GM19397 (cell line): ENCODE measurements at regions not wholly inside any gene's neighbourhood (a gene's known extent, or its start where the extent isn't known, plus 50 kb on each side); places are given as distances from the start of the nearest gene placed in this dataset.
"Not testable (repeated sequence)": the region's sequence is repeated elsewhere in the genome, so short reads cannot be mapped to it uniquely, and the experiment has no call there.

ENCODE experiments used
- ATAC-seq: cut with Tn5 transposase; IDR thresholded peaks from one replicate; pipeline ENCODE4 v1.9.1; 2021; ENCODE audit warnings: mild to moderate bottlenecking, moderate library complexity; ENCODE audit not compliant: unreplicated experiment

GRCh38 chr6:112636650-112637262 is 289.6 kb downstream of the RFPL4B start:
- ATAC-seq: no peak

- ATAC-seq: no peak
These were observed 292.3 kb downstream of the RFPL4B start for GRCh38 chr6:112639391-112639831.

DNA sequence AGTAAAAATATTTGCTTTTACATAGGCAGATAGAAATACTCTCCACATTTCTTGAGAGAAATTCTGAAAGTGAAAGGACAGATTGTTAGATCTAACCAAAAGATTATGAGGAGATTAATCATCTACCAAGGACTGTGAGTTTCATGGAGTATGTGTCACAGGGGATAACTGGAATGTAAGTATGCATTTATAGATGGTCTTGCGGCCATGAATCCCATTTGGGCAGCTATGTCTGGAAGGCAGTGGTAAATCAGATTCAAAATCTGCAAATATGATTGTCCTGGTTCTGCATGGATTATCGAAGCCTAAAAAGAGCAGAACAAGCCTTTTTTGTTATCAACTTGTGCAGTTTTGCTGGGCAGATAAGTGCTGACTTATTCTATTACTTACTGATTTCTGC is 293.8 kb downstream of the RFPL4B start:
- no peak for ATAC-seq

- no peak for ATAC-seq
These were observed 302.7 kb downstream of the RFPL4B start for GRCh38 chr6:112649853-112650252.

DNA sequence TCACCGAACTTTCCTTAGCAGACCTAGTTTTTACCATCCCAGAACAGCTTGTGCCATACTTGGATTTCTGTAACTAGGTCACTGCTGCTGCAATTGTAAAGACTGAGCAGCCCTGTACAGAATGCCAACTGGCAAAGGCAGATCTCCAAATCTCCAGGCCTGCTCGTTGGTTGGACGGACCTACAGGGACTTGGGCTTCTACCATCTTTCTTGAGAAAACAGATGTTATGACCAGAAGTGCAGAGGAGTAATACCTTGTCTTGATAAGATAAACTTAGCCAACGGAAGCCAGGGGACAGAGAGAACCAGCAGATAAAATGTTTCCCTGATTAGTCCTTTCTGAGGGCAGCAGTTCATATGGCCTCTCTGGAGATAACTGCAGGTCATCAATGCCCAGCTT is 304.1 kb downstream of the RFPL4B start:
- no peak for ATAC-seq

DNA sequence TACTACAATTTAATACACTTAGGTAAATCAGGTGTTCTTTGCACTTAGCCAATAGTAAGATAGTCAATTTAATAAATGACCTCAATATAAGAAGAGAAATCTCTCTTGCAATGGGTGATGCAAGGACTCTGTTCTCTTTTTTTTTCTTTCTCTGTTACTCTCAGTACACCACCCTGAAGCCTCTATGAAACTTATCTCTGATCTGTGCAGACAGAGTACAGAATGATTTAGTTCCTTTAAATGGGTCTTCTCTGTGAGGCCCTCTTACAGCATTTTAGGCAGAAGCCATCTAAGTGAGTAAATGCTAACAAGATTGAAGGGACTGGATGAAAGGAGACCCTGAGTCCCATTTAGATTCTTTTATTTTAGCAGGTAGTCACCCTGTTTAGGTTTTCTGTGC is 312.8 kb downstream of the RFPL4B start:
- no peak for ATAC-seq

- ATAC-seq: no peak
These were observed 313.5 kb downstream of the RFPL4B start for GRCh38 chr6:112660626-112661025.

DNA sequence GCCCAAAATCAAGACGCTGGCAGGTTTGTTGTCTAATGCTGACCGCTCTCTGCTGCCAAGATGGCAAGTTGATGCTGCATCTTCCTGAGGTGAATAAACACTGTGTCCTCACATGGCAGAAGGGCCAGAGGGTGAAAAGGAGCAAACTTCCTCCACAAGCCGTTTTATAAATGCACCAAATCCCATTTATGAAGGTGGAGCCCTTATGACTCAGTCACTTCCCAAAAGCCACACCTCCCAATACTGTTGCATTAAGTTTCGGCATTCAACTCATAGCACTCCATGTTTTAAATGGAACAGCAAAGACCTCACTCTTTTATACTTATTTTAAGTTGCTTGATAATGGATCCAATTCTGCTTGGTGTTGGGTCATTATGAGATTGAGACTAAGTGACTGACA is 316.6 kb downstream of the RFPL4B start:
- ATAC-seq: no peak

DNA sequence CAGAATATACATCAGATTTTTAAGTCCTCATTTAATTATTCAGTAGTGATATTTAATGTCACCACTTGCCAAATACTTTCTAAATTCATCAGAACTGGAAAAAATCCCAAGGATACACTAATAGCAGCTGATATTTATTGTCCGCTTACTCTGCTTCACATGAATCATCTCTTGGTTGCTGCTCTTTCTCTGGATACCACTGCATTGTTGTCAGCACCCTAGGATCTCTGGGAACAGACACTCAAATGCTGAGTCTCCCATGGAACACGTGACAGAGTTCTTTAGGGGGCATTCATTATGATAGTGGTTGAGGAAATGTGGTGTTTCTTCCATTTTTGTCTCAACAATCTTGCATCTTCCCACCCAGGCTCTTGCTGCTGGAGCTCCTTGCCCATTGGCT is 318.0 kb downstream of the RFPL4B start:
- no peak for ATAC-seq

GRCh38 chr6:112665815-112666214 is 318.7 kb downstream of the RFPL4B start:
- ATAC-seq: no peak

- no peak for ATAC-seq
These were observed 320.3 kb downstream of the RFPL4B start for GRCh38 chr6:112667427-112667826.

- no peak for ATAC-seq
These were observed 333.0 kb downstream of the RFPL4B start for GRCh38 chr6:112680091-112680490.

DNA sequence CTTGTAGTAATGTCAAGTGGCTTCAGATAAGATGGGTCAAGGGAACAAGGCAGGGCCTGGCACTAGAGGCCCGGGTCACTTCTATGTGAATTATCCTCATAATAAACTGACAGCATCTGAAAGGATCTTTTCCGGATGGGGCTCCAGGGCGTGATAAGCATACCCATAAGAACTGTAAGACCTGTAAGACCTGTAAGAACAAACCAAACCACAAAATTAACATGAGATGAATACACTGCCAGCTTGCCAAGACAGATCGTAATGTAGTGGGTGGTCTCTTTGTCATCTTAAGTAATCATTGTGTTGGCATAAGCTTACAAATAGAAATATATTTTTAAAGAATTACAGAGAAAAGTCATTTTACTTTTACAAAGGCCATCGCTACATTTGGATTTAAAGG is 334.9 kb downstream of the RFPL4B start:
- ATAC-seq: no peak

DNA sequence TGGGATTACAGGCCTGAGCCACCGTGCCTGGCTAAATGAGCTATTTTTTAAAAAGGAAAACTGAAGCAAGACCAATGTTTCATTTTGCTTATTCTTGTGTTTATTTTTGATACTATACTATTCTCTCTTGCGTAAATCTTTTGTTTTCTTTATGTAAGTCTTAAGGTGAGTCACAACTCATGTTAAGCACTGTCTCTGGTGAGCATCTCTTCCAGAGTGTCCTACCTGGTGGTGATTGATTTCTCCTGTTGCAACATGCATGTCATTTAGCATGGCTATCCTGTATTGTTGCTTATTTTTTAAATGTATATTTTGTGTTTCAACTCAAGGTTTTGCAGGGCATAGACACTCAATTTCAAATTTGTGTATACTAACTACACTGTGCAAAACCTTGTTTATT is 336.0 kb downstream of the RFPL4B start:
- ATAC-seq: no peak

DNA sequence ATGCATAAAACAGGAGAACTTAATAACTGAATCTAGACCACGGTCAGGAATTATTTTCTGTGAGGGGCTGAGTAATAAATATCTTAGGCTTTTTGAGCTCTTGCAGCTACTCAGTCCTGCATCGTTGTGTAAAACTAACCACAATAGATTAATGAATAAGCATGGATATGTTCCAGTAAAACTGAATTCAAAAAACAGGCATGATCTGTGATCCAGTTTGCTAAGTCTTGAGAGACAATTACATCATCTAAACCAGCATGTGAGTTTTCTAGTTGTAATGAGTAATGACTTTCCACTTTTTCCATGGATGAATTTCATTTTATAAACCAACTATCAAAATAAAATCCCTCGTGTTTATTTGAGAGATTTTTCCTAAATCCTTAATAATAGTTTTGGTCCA is 336.8 kb downstream of the RFPL4B start:
- no peak for ATAC-seq

DNA sequence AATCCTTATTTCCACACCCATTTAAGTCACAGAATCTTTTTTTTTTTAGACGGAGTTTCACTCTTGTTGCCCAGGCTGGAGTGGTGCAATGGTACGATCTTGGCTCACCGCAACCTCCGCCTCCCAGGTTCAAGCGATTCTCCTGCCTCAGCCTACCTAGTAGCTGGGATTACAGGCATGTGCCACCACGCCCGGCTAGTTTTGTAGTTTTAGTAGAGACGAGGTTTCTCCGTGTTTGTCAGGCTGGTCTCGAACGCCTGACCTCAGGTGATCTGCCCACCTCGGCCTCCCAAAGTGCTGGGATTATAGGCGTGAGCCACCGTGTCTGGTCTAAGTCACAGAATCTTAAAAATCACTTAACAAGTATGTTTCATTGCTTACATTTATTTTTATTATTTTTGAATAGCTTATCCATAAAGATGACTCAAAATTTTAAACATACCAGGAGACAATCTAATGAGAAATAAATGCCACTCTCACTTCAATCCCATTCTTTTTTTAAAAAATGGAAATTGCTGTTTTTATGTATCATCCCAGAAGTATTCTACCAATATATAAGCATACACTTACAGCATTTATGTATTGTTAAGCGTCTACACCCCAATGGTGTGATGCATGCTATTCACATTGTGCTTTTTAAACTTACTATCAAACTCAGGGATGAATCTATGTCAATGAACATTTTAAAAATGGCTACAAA is 338.5 kb downstream of the RFPL4B start:
- ATAC-seq: not testable (repeated sequence)

GRCh38 chr6:112688487-112689165 is 341.5 kb downstream of the RFPL4B start:
- ATAC-seq: not testable (repeated sequence)

- not testable (repeated sequence) for ATAC-seq
These were observed 342.2 kb downstream of the RFPL4B start for GRCh38 chr6:112689183-112689858.

DNA sequence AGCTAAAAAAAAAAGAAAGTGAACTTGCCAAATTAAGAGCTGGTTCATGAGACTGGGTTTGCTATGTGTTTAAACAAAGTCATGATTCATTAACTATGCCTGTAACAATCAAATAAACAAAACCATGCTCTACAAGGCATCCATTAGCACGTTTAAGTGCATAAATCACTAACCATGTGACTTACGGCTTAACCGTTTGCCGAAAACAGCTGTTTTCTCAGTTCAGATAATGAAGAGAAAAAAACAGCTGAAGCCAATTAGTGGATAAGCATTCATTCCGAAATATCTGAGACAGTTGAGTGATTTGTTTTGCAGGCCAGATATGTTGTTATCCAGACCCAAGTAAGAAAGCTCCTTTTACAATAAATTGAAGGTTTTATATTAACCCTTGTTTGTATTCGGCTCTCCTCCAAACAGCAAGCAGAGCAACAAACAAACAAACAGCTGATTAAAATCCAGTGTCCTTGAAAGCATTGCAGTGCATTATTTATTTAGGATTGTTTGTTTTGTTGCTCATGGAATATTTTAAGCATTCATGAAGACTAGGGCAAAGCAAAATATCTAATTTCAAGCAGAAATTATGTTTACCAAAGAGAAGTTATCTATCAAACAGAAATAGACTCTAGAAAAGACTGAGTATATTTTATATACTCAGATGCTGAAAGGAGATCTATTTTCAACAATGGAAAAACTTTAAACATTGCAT is 343.5 kb downstream of the RFPL4B start:
- no peak for ATAC-seq

GRCh38 chr6:112691289-112691688 is 344.2 kb downstream of the RFPL4B start:
- no peak for ATAC-seq

GRCh38 chr6:112695001-112695400 is 347.9 kb downstream of the RFPL4B start:
- no peak for ATAC-seq
